Activated naive CD8-positive, alpha-beta T cell treated with anti-CD3 and anti-CD28 coated beads for 36 hours (primary cell): ENCODE measurements at regions not wholly inside any gene's neighbourhood (a gene's known extent, or its start where the extent isn't known, plus 50 kb on each side); places are given as distances from the start of the nearest gene placed in this dataset.

Experiments
- DNase-seq: peaks from one replicate; pipeline ENCODE4 v3.0.0; 2021
- H3K27ac Mint-ChIP-seq: one replicate; pipeline ENCODE4 v1.8.0; 2022; ENCODE audit warnings: mild to moderate bottlenecking, moderate library complexity, mixed read lengths
- H3K27me3 Mint-ChIP-seq: one replicate; pipeline ENCODE4 v1.8.0; 2022; ENCODE audit warnings: mild to moderate bottlenecking, mixed read lengths
- H3K36me3 Mint-ChIP-seq: one replicate; pipeline ENCODE4 v1.8.0; 2021; ENCODE audit warnings: mild to moderate bottlenecking, mixed read lengths
- H3K4me1 Mint-ChIP-seq: one replicate; pipeline ENCODE4 v1.8.0; 2021; ENCODE audit warnings: mixed read lengths
- H3K4me3 Mint-ChIP-seq: one replicate; pipeline ENCODE4 v1.8.0; 2022; ENCODE audit warnings: mild to moderate bottlenecking, moderate library complexity, mixed read lengths
- H3K9me3 Mint-ChIP-seq: one replicate; pipeline ENCODE4 v1.8.0; 2022; ENCODE audit warnings: mixed read lengths

- H3K27ac Mint-ChIP-seq, result no peak overlapping the region
- H3K9me3 Mint-ChIP-seq, result peaks cover 3% of the 10 kb centered on the region
- no peaks in the 10 kb centered on the region for H3K27me3 Mint-ChIP-seq
- peaks cover 5% of the 10 kb centered on the region for H3K36me3 Mint-ChIP-seq
- H3K4me3 Mint-ChIP-seq, result no peak overlapping the region
- no peak for DNase-seq
- H3K4me1 Mint-ChIP-seq, result no peaks in the 10 kb centered on the region
These were observed 174.4 kb upstream of the BMPER start for GRCh38 chr7:33730958-33731357.

- Mint-ChIP-seq H3K27me3 (no peaks in the 10 kb centered on the region), H3K4me3 (no peak overlapping the region), H3K9me3 (peaks cover 3% of the 10 kb centered on the region), H3K27ac (no peak overlapping the region), H3K36me3 (peaks cover 5% of the 10 kb centered on the region), H3K4me1 (no peaks in the 10 kb centered on the region)
- no peak for DNase-seq
These were observed 173.4 kb upstream of the BMPER start for GRCh38 chr7:33731912-33732311.

DNA sequence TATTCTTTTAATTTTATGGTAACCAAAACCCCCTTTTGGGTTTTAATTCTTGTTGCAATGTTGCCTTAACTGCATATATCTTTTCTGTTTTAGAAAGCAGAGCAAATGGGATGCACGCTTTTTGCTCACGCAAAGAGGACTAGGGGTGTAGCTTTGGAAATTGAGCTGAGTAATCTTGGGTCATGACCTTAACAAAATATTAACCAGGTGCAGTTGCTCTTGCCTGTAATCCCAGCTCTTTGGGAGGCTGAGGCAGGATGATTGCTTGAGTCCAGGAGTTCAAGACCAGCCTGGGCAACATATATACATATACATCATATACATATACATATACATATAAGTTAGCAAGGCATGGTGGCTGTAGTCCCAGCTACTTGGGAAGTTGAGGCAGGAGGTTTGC, 172.9 kb upstream of the BMPER start:
- Mint-ChIP-seq H3K4me1 (no peaks in the 10 kb centered on the region), H3K36me3 (peaks cover 5% of the 10 kb centered on the region), H3K9me3 (peaks cover 3% of the 10 kb centered on the region), H3K27me3 (no peaks in the 10 kb centered on the region), H3K27ac (no peak overlapping the region), H3K4me3 (no peak overlapping the region)
- DNase-seq, result no peak

GRCh38 chr7:33733870-33734650, 171.3 kb upstream of the BMPER start:
- Mint-ChIP-seq H3K27me3 (no peaks in the 10 kb centered on the region), H3K4me1 (no peaks in the 10 kb centered on the region), H3K27ac (no peak overlapping the region), H3K4me3 (no peak overlapping the region), H3K9me3 (peaks cover 3% of the 10 kb centered on the region), H3K36me3 (peaks cover 5% of the 10 kb centered on the region)
- no peak for DNase-seq

- Mint-ChIP-seq H3K27me3 (no peaks in the 10 kb centered on the region), H3K36me3 (peaks cover 2% of the 10 kb centered on the region), H3K9me3 (no peaks in the 10 kb centered on the region), H3K27ac (no peak overlapping the region), H3K4me3 (no peak overlapping the region), H3K4me1 (no peaks in the 10 kb centered on the region)
- DNase-seq, result no peak
These were observed 169.9 kb upstream of the BMPER start for GRCh38 chr7:33735403-33735802.

- Mint-ChIP-seq H3K4me1 (no peaks in the 10 kb centered on the region), H3K4me3 (no peak overlapping the region), H3K27me3 (no peaks in the 10 kb centered on the region), H3K27ac (no peak overlapping the region), H3K9me3 (no peaks in the 10 kb centered on the region), H3K36me3 (peaks cover 2% of the 10 kb centered on the region)
- DNase-seq, result no peak
These were observed 168.7 kb upstream of the BMPER start for GRCh38 chr7:33736521-33737221.

DNA sequence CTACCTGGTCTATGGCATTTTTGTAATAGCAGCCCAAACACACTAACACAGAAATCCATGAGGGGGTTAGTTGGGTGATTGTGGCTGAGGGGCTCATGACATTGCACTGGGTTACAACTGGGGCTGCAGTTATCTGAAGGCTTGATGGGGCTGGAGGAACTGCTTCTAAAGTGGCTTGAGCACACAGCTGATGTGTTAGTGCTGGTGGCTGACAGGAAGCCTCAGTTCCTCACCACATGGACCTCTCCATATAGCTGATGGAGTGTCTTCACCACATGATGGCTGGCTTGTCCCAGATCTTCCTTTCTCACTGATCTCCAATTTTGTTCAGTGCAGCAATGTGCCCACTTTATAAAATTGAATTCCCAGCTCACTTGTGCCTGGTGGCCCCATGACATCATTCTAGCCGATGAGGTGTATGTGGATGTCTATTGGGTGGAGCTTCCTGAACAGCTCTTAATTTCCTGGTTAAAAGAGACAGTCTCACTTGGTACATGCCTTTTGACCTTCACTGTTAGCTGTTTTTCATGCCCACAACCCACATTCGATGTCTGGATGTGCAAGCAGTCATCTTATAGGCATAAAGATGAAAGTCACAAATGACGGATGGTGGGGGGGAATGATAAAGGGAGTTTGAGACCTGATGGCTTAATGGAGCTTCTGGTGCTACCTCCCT, 166.9 kb upstream of the BMPER start:
- Mint-ChIP-seq H3K36me3 (no peaks in the 10 kb centered on the region), H3K4me3 (no peak overlapping the region), H3K4me1 (no peaks in the 10 kb centered on the region), H3K27ac (no peak overlapping the region), H3K9me3 (no peaks in the 10 kb centered on the region), H3K27me3 (no peaks in the 10 kb centered on the region)
- DNase-seq, result no peak

DNA sequence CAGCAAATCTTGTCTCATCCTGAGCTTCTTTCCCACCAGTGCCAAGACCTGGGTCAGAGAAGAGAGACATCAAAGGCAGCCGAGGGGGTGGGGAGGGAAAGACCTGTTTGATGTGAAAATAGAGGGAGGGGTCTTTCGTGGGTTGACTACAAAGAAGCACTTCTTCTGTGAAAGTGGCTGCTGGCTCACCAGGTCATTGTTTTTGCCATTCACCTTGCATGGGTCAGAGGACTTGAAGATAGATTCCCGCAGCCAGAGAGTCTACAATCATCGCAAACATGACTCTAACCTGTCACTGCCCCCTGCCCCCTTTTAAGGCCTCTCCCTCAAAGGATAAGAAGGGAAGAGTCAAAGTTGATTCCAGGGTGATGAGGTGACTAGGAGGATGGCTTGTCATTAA, 166.1 kb upstream of the BMPER start:
- no peak overlapping the region for H3K4me3 Mint-ChIP-seq
- no peaks in the 10 kb centered on the region for H3K36me3 Mint-ChIP-seq
- no peaks in the 10 kb centered on the region for H3K27me3 Mint-ChIP-seq
- no peaks in the 10 kb centered on the region for H3K4me1 Mint-ChIP-seq
- H3K27ac Mint-ChIP-seq, result no peak overlapping the region
- peaks cover 3% of the 10 kb centered on the region for H3K9me3 Mint-ChIP-seq
- DNase-seq, result no peak

DNA sequence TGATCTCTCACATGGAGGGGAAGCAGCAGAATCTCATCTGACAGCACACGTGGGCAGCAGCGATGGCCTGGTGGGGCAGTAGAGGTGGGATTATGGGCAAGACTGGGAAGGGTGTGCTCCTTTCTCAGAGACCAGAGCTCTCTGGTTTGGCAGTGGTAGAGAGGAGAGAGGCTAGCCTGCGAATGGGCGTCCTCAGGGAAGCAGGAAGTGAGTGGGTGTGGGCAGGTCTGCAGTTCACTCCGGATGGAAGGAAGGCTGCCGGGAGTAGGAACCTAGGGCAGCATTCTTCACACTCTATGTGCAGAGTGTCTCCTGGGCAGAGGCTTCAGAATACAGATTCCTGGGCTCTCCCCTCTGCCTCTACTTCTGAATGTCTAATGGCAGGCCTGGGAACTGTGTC, 162.8 kb upstream of the BMPER start:
- H3K27ac Mint-ChIP-seq, result no peak overlapping the region
- no peak for DNase-seq
- H3K4me3 Mint-ChIP-seq, result no peak overlapping the region
- H3K4me1 Mint-ChIP-seq, result no peaks in the 10 kb centered on the region
- H3K9me3 Mint-ChIP-seq, result peaks cover 3% of the 10 kb centered on the region
- no peaks in the 10 kb centered on the region for H3K36me3 Mint-ChIP-seq
- H3K27me3 Mint-ChIP-seq, result no peaks in the 10 kb centered on the region

DNA sequence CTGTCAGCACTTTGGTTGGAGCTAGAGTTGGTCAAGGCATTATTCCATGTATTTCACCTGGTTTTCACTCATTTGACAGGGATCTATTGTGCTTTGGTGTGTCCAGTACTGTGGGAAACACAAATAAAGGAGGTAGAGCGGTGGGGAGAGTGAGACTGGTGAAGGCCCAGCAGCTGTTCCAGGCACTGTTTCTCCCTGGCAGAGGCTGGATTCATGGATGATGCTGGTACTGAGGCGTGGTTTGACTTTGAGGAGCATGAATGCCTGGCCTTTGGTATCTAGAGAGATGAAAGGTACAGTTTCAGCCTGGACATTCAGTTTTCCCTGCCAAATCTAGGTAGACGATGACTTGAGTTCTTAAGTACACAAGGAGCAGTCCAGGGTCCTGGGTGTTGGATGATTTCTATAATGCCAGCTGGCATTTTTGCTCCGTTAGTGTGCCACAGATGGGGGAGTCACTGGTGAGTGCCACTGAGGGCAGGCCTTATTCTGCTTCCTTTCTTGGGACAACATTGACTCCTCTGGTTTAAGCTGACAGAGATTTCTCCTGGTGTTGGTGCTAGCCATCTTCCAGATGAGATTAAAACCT, 162.2 kb upstream of the BMPER start:
- Mint-ChIP-seq H3K27ac (no peak overlapping the region), H3K27me3 (no peaks in the 10 kb centered on the region), H3K4me1 (no peaks in the 10 kb centered on the region), H3K4me3 (no peak overlapping the region), H3K36me3 (no peaks in the 10 kb centered on the region), H3K9me3 (peaks cover 3% of the 10 kb centered on the region)
- DNase-seq, result no peak

- Mint-ChIP-seq H3K4me1 (no peaks in the 10 kb centered on the region), H3K4me3 (no peak overlapping the region), H3K27ac (no peak overlapping the region), H3K27me3 (no peaks in the 10 kb centered on the region), H3K36me3 (no peaks in the 10 kb centered on the region), H3K9me3 (peaks cover 3% of the 10 kb centered on the region)
- DNase-seq, result no peak
These were observed 161.7 kb upstream of the BMPER start for GRCh38 chr7:33743594-33743993.

DNA sequence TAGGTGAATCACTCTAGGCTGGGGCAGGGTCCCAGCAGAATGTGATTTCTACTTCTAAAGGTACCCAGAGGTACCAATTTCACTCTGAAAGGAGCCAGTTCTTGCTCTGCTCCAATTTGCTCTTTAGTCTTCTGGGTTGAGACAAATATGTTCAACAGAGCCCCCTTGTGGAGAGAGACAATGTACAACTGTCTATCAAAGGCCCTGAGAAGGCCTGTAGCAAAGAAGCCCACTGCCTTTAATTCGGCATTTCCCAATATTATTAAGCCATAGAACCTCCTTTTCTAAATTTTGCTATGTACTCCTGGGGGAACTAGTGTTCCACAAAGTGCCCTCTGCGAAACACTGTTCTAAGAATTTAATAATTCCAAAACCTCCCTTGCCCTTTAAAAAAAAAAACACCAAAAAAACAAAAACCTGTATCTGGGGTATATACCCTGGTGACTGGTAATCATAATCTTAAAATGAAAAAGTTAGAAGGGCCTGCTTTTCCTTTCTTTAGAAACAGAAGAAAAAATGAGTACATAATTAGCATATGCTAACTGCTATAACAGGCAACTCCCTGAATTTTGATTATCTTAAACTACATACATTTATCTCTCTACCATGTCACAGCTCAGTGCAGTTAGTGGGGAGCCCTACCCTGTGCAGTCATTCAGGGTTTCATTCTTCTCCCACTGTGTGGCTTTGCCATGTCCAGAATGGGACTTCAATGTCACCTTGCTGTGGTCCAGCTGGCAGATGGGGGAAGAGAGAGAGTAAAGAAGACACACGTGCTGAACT, 160.9 kb upstream of the BMPER start:
- Mint-ChIP-seq H3K4me1 (no peaks in the 10 kb centered on the region), H3K4me3 (no peak overlapping the region), H3K27ac (no peak overlapping the region), H3K36me3 (no peaks in the 10 kb centered on the region), H3K27me3 (no peaks in the 10 kb centered on the region), H3K9me3 (peaks cover 3% of the 10 kb centered on the region)
- no peak for DNase-seq

DNA sequence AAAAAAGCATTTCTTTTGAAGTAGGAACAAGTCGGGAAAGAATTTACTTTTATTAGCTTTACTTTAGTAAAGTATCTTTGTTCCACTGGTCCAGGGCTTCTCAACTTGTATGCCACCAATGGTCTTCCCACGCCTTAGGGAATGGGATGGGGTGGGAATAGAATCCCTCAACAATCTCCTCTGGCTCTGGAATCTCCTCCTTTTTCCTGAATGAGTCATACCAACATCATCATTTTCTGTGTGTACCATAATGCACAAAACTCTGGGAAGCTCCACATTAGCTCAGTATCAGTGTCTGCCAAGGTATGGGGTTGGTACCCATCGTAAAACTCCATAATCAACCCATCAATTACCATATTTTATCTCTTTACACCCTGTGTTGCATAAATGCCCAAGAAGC, 159.4 kb upstream of the BMPER start:
- no peaks in the 10 kb centered on the region for H3K27me3 Mint-ChIP-seq
- H3K4me3 Mint-ChIP-seq, result no peak overlapping the region
- H3K36me3 Mint-ChIP-seq, result no peaks in the 10 kb centered on the region
- H3K4me1 Mint-ChIP-seq, result no peaks in the 10 kb centered on the region
- no peak overlapping the region for H3K27ac Mint-ChIP-seq
- no peak for DNase-seq
- H3K9me3 Mint-ChIP-seq, result peaks cover 3% of the 10 kb centered on the region

GRCh38 chr7:33748793-33749192, 156.5 kb upstream of the BMPER start:
- Mint-ChIP-seq H3K4me1 (no peaks in the 10 kb centered on the region), H3K4me3 (no peak overlapping the region), H3K27ac (no peak overlapping the region), H3K36me3 (no peaks in the 10 kb centered on the region), H3K27me3 (no peaks in the 10 kb centered on the region), H3K9me3 (peaks cover 2% of the 10 kb centered on the region)
- no peak for DNase-seq

GRCh38 chr7:33750177-33750576, 155.2 kb upstream of the BMPER start:
- Mint-ChIP-seq H3K36me3 (no peaks in the 10 kb centered on the region), H3K4me3 (no peak overlapping the region), H3K4me1 (no peaks in the 10 kb centered on the region), H3K27ac (no peak overlapping the region), H3K27me3 (no peaks in the 10 kb centered on the region), H3K9me3 (no peaks in the 10 kb centered on the region)
- no peak for DNase-seq
